ENCODE measurements at regions not wholly inside any gene's neighbourhood (a gene's known extent, or its start where the extent isn't known, plus 50 kb on each side); places are given as distances from the start of the nearest gene placed in this dataset.

DNA sequence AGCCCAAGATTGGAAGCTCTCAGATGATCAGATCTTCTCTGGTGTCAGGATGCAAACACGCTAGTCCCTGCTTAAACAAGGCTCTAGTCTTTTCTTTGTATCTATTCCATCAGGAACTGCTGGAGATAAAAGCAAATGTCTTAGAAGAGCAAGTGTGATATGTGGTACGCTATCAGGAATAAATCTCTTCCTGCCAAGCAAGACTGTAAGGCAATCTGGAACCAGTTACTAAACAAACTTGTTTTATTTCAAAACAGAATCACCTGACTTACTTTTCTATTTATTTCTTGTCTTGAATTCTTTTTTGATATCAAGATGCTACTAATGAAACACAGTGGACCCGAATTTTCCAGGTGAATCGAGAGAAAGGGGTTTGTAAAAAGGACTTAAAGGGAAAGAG, 139.9 kb upstream of the ZNF644 start:
- Histone ChIP-seq H3K27ac (no peak overlapping the region), H3K9me3 (no peaks in the 10 kb centered on the region), H3K36me3 (no peaks in the 10 kb centered on the region), H3K4me1 (peaks cover 5% of the 10 kb centered on the region), H3K27me3 (no peaks in the 10 kb centered on the region), H3K4me3 (no peak overlapping the region)
- intact Hi-C loops (cut with DNase I): no loop called here
- TF ChIP-seq, protein P1, sequence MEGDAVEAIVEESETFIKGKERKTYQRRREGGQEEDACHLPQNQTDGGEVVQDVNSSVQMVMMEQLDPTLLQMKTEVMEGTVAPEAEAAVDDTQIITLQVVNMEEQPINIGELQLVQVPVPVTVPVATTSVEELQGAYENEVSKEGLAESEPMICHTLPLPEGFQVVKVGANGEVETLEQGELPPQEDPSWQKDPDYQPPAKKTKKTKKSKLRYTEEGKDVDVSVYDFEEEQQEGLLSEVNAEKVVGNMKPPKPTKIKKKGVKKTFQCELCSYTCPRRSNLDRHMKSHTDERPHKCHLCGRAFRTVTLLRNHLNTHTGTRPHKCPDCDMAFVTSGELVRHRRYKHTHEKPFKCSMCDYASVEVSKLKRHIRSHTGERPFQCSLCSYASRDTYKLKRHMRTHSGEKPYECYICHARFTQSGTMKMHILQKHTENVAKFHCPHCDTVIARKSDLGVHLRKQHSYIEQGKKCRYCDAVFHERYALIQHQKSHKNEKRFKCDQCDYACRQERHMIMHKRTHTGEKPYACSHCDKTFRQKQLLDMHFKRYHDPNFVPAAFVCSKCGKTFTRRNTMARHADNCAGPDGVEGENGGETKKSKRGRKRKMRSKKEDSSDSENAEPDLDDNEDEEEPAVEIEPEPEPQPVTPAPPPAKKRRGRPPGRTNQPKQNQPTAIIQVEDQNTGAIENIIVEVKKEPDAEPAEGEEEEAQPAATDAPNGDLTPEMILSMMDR (IDR thresholded peaks at IDR 0.05): no peak
- DNase-seq (no peak), ATAC-seq (no peak)

DNA sequence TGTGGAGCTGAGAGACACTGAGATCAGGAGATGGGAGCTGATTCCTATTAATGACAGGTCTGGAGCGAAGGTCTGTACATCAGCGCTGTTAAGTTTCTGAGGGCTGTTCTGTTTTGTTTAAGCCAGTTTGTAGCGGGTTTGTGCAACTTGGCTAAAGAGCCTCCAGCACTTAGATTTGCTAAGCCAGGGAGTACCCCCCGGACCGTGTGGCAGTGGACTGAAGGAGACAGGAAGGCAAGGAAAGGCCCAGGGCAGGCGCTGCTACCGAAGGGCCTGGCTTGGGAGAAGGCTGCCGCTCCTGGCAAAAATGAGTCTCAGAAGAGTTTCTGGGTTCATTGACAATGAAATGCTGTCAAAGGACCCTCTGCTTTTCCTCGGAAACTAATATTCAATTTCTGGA, 139.3 kb upstream of the ZNF644 start:
- Histone ChIP-seq H3K27me3 (no peaks in the 10 kb centered on the region), H3K36me3 (no peaks in the 10 kb centered on the region), H3K9me3 (no peaks in the 10 kb centered on the region), H3K4me1 (peaks cover 5% of the 10 kb centered on the region), H3K27ac (no peak overlapping the region), H3K4me3 (no peak overlapping the region)
- DNase-seq (no peak), ATAC-seq (no peak)
- intact Hi-C loops (cut with DNase I): no loop called here
- TF ChIP-seq, protein P1 (IDR thresholded peaks at IDR 0.05): no peak

DNA sequence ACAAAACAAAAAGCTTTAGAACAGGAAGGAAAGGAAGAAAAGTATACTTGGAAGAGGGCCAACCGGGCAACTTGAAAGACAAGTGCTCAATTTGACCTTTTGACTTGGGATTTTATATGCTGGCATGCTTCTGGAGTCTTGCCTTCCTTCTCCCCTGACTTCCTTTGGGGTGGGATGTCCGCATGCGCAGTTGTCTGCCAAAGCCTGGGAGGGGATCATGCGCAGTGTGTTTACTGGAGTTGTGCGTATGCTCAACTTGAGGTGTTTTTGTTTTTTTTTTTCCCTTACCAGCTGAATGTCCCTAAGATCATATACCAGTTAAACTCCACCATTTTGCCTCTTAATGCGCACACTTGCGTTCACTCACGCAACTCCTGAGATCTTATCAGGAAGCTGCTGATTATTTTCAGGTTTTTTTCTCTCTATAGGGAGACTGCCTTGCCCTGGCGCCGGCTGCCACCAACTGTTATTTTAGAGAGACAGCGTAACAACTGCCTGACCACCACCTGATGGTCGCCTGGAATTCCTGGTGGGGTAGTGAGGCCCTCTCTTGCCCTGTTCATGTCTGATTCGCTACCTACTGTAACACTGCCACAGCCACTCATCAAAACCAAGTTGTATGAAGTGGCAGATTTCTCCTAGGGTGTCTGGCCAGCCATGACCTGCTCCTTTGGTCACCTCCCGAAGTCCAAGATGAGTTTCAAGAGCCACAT, 138.7 kb upstream of the ZNF644 start:
- H3K4me3 ChIP-seq: no peak overlapping the region
- H3K9me3 ChIP-seq: no peaks in the 10 kb centered on the region
- TF ChIP-seq, protein P1 (IDR thresholded peaks at IDR 0.05): no peak
- no peak overlapping the region for H3K27ac ChIP-seq
- H3K36me3 ChIP-seq: no peaks in the 10 kb centered on the region
- no peak for DNase-seq
- intact Hi-C loops (cut with DNase I): no loop called here
- peaks cover 4% of the 10 kb centered on the region for H3K4me1 ChIP-seq
- ATAC-seq: no peak
- no peaks in the 10 kb centered on the region for H3K27me3 ChIP-seq

DNA sequence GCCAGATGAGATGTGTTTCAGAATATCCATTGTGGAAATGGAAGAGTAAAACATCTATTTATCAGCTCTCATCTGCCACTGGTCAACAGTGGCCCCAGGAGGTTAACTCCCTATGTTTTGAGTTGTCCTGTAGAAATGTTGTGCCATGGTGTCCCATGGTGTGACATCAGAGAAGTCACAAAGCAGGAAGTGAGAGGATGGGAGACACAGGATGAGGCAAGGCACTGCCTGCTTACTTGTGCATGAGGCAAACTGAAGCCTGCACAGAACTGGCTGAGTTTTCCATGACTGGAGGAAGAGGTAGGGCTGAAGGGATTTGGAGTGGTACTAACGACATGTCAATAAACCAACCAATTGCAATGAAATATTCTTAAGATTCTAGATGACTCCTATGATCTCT, 131.5 kb upstream of the ZNF644 start:
- H3K27ac ChIP-seq: no peak overlapping the region
- ATAC-seq: peak; percentile 37

DNA sequence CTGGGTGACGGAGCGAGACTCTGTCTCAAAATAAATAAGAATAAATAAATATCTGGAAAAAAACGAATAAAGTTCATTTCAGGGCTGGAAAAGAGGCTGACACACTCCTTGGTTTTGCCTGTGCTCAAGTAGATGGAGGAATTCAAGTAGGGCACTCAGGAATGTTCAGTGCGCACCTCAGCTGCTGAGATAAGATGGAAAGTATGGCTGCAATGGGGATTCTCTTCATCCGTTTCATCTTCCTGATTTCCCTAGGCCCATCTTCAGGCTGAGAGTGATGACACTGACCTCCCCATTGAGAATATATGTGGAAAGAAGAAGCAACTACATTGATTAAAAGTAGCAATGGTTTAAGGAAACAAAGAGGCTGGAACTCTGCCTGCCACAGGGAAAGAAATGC, 130.5 kb upstream of the ZNF644 start:
- ATAC-seq: peak; percentile 59

More for the DNA sequence above, 131.5 kb upstream of the ZNF644 start:
- Histone ChIP-seq H3K4me3 (no peak overlapping the region), H3K4me1 (no peaks in the 10 kb centered on the region), H3K36me3 (no peaks in the 10 kb centered on the region), H3K9me3 (no peaks in the 10 kb centered on the region), H3K27me3 (no peaks in the 10 kb centered on the region)
- intact Hi-C loops (cut with DNase I): no loop called here
- DNase-seq: no peak
- TF ChIP-seq, protein P1 (IDR thresholded peaks at IDR 0.05): no peak

More for the DNA sequence above, 130.5 kb upstream of the ZNF644 start:
- TF ChIP-seq, protein P1 (IDR thresholded peaks at IDR 0.05): no peak
- Histone ChIP-seq H3K4me1 (no peaks in the 10 kb centered on the region), H3K9me3 (no peaks in the 10 kb centered on the region), H3K36me3 (no peaks in the 10 kb centered on the region), H3K4me3 (no peak overlapping the region), H3K27ac (no peak overlapping the region), H3K27me3 (no peaks in the 10 kb centered on the region)
- intact Hi-C loops (cut with DNase I): no loop called here
- no peak for DNase-seq

Data from upper lobe of right lung (tissue), 1 donor.